ENCODE measurements at regions not wholly inside any gene's neighbourhood (a gene's known extent, or its start where the extent isn't known, plus 50 kb on each side); places are given as distances from the start of the nearest gene placed in this dataset.

GRCh38 chr10:9081253-9081652 is 1026.8 kb downstream of the GATA3 start:
- TF ChIP-seq, protein P1, sequence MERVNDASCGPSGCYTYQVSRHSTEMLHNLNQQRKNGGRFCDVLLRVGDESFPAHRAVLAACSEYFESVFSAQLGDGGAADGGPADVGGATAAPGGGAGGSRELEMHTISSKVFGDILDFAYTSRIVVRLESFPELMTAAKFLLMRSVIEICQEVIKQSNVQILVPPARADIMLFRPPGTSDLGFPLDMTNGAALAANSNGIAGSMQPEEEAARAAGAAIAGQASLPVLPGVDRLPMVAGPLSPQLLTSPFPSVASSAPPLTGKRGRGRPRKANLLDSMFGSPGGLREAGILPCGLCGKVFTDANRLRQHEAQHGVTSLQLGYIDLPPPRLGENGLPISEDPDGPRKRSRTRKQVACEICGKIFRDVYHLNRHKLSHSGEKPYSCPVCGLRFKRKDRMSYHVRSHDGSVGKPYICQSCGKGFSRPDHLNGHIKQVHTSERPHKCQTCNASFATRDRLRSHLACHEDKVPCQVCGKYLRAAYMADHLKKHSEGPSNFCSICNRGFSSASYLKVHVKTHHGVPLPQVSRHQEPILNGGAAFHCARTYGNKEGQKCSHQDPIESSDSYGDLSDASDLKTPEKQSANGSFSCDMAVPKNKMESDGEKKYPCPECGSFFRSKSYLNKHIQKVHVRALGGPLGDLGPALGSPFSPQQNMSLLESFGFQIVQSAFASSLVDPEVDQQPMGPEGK (CRISPR knock-in tag; IDR thresholded peaks at IDR 0.05; ENCODE audit: borderline replicate concordance) = no peak
- TF ChIP-seq TCF4 (CRISPR knock-in tag; IDR thresholded peaks at IDR 0.05; ENCODE audit: borderline replicate concordance) = no peak
- TF ChIP-seq PPARA (CRISPR knock-in tag; IDR thresholded peaks at IDR 0.05; ENCODE audit: borderline replicate concordance) = no peak
- TF ChIP-seq, protein P2, sequence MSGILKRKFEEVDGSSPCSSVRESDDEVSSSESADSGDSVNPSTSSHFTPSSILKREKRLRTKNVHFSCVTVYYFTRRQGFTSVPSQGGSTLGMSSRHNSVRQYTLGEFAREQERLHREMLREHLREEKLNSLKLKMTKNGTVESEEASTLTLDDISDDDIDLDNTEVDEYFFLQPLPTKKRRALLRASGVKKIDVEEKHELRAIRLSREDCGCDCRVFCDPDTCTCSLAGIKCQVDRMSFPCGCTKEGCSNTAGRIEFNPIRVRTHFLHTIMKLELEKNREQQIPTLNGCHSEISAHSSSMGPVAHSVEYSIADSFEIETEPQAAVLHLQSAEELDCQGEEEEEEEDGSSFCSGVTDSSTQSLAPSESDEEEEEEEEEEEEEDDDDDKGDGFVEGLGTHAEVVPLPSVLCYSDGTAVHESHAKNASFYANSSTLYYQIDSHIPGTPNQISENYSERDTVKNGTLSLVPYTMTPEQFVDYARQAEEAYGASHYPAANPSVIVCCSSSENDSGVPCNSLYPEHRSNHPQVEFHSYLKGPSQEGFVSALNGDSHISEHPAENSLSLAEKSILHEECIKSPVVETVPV (CRISPR knock-in tag; IDR thresholded peaks at IDR 0.05) = no peak
- TF ChIP-seq ZNF70 (CRISPR knock-in tag; IDR thresholded peaks at IDR 0.05) = no peak
- no peak for TF ChIP-seq OSR1 (CRISPR knock-in tag; IDR thresholded peaks at IDR 0.05)
- TF ChIP-seq ZFP30 (CRISPR knock-in tag; IDR thresholded peaks at IDR 0.05) = no peak
- no peak for TF ChIP-seq CREB5 (CRISPR knock-in tag; IDR thresholded peaks at IDR 0.05; ENCODE audit: low read depth)
- TF ChIP-seq SNAI2 (CRISPR knock-in tag; IDR thresholded peaks at IDR 0.05) = no peak
- TF ChIP-seq, protein P3, sequence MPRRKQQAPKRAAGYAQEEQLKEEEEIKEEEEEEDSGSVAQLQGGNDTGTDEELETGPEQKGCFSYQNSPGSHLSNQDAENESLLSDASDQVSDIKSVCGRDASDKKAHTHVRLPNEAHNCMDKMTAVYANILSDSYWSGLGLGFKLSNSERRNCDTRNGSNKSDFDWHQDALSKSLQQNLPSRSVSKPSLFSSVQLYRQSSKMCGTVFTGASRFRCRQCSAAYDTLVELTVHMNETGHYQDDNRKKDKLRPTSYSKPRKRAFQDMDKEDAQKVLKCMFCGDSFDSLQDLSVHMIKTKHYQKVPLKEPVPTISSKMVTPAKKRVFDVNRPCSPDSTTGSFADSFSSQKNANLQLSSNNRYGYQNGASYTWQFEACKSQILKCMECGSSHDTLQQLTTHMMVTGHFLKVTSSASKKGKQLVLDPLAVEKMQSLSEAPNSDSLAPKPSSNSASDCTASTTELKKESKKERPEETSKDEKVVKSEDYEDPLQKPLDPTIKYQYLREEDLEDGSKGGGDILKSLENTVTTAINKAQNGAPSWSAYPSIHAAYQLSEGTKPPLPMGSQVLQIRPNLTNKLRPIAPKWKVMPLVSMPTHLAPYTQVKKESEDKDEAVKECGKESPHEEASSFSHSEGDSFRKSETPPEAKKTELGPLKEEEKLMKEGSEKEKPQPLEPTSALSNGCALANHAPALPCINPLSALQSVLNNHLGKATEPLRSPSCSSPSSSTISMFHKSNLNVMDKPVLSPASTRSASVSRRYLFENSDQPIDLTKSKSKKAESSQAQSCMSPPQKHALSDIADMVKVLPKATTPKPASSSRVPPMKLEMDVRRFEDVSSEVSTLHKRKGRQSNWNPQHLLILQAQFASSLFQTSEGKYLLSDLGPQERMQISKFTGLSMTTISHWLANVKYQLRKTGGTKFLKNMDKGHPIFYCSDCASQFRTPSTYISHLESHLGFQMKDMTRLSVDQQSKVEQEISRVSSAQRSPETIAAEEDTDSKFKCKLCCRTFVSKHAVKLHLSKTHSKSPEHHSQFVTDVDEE (CRISPR knock-in tag; IDR thresholded peaks at IDR 0.05) = no peak
